SK-N-MC (cell line): ENCODE measurements at regions not wholly inside any gene's neighbourhood (a gene's known extent, or its start where the extent isn't known, plus 50 kb on each side); places are given as distances from the start of the nearest gene placed in this dataset.

ENCODE experiments used
- EZH2 ChIP-seq: fragments of 200-600 bp; sonication (generic); IDR thresholded peaks from one replicate; pipeline ENCODE4 v1.6.1; 2017; ENCODE audit warnings: antibody characterized with exemption
- FOXP2 ChIP-seq: optimal IDR thresholded peaks from 2 replicates; pipeline ENCODE3; 2011; ENCODE audit warnings: mild to moderate bottlenecking, moderate library complexity; ENCODE audit not compliant: insufficient read depth; ENCODE audit errors: extremely low read length, control extremely low read depth
- POLR2AphosphoS5 ChIP-seq: IDR thresholded peaks from 2 replicates; pipeline ENCODE4 v1.6.1; 2012; ENCODE audit warnings: mild to moderate bottlenecking, low read depth, low read length, borderline replicate concordance

DNA sequence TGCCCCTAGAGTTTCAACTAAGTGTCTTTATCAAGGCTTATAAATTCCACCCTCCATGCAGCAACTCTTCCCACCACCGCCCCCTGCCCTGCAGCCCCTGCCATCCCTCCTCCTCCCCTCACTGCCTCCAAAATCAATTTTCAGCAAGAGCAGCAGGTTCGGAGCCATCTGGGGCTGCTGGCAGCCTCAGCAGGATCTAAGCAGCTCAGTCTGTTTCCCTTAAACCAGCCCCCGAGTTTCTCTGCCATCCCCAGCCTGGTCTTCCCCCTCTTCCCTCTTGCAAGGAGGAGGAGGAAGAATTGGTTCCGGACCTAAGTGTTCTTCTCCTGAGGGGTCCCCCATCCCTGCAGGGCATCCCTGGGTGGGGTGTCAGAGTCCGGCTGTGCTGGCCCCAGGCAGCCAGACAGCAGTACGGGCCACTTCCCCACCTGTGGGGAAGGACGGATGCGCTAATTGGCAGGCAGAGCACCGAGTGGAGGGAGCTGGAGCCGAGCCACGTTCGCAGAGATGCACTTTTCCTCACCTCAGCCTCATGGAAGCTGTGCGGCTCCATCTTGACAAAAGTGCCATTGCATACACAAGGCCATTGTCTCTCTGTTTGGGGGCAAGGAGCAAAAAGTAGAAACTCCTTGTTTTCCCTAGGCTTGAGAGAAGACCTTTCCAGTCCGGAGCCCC lies 189.3 kb downstream of the KCNA5 start:
- TF ChIP-seq POLR2AphosphoS5 (no peak), EZH2 (no peak), FOXP2 (no peak)
